IMR-90 (cell line): ENCODE measurements at regions not wholly inside any gene's neighbourhood (a gene's known extent, or its start where the extent isn't known, plus 50 kb on each side); places are given as distances from the start of the nearest gene placed in this dataset.

Source experiments
- ATAC-seq: fragments of 200-7000 bp; cut with Tn5 transposase; 2 replicates; pipeline ENCODE4 v1.9.1; 2020; ENCODE audit warnings: low read depth, mild to moderate bottlenecking, moderate library complexity
- BruUV-seq: library from RNA; stranded (reverse); fragments of 400-500 nt; replicated peaks from 2 replicates; lab custom pipeline; 2021; lab: Mats Ljungman, UMichigan
- CTCF ChIA-PET: fragments of 300-600 bp; formaldehyde crosslinking; extraction: SDS; loops from one replicate; lab custom pipeline; 2021; ENCODE audit warnings: antibody characterized with exemption; lab: Yijun Ruan, JAX
- POLR2A ChIA-PET: fragments of 300-600 bp; sonication (Branson Sonifier 250); formaldehyde crosslinking; loops from one replicate; lab custom pipeline; 2022; ENCODE audit warnings: antibody characterized with exemption; ENCODE audit not compliant: unreplicated experiment; lab: Charles Lee
- DNase-seq: peaks from one replicate; pipeline ENCODE4 v3.0.0; 2013
- H2AFZ ChIP-seq: replicated peaks from 2 replicates; pipeline ENCODE3; 2013; ENCODE audit warnings: low read length, mild to moderate bottlenecking; ENCODE audit not compliant: poor library complexity
- H2AK5ac ChIP-seq: 2 replicates; pipeline ENCODE4 v1.6.1; 2013; ENCODE audit warnings: low read depth, low read length, inconsistent platforms
- H2AK9ac ChIP-seq: replicated peaks from 2 replicates; pipeline ENCODE3; 2013; ENCODE audit warnings: mild to moderate bottlenecking, low read depth, low read length, moderate library complexity; ENCODE audit not compliant: poor library complexity
- H2BK120ac ChIP-seq: 2 replicates; pipeline ENCODE4 v1.6.1; 2013; ENCODE audit warnings: low read depth, low read length, inconsistent platforms
- H2BK15ac ChIP-seq: 3 replicates; pipeline ENCODE4 v1.6.1; 2013; ENCODE audit warnings: low read depth, low read length, inconsistent platforms
- H2BK20ac ChIP-seq: 2 replicates; pipeline ENCODE4 v1.6.1; 2013; ENCODE audit warnings: low read depth, mild to moderate bottlenecking, inconsistent platforms, low read length, moderate library complexity
- H2BK5ac ChIP-seq: 2 replicates; pipeline ENCODE4 v1.6.1; 2013; ENCODE audit warnings: mild to moderate bottlenecking, low read depth, low read length, inconsistent platforms; ENCODE audit not compliant: poor library complexity, severe bottlenecking
- H3K14ac ChIP-seq: replicated peaks from 2 replicates; pipeline ENCODE4 v1.6.1; 2013; ENCODE audit warnings: low read depth, low read length, inconsistent platforms
- H3K18ac ChIP-seq: 2 replicates; pipeline ENCODE4 v1.6.1; 2013; ENCODE audit warnings: low read depth, low read length, control low read depth
- H3K23ac ChIP-seq: 2 replicates; pipeline ENCODE4 v1.6.1; 2013; ENCODE audit warnings: low read depth, low read length, inconsistent platforms
- H3K27ac ChIP-seq: 2 replicates; pipeline ENCODE4 v1.5.1; 2013; ENCODE audit warnings: mild to moderate bottlenecking, control low read depth, low read length; ENCODE audit not compliant: insufficient read depth
- H3K27me3 ChIP-seq: 2 replicates; pipeline ENCODE4 v1.6.1; 2013; ENCODE audit warnings: low read length; ENCODE audit not compliant: control insufficient read depth, insufficient read depth
- H3K36me3 ChIP-seq: 2 replicates; pipeline ENCODE4 v1.6.1; 2013; ENCODE audit warnings: low read length, mixed read lengths; ENCODE audit not compliant: control insufficient read depth, insufficient read depth
- H3K4ac ChIP-seq: 2 replicates; pipeline ENCODE4 v1.6.1; 2013; ENCODE audit warnings: low read depth, low read length, inconsistent platforms
- H3K4me1 ChIP-seq: 2 replicates; pipeline ENCODE4 v1.6.1; 2013; ENCODE audit warnings: low read length, mixed read lengths; ENCODE audit not compliant: control insufficient read depth, insufficient read depth
- H3K4me2 ChIP-seq: 2 replicates; pipeline ENCODE4 v1.6.1; 2013; ENCODE audit warnings: low read depth, mild to moderate bottlenecking, control low read depth, low read length, moderate library complexity
- H3K4me3 ChIP-seq: 2 replicates; pipeline ENCODE4 v1.5.1; 2013; ENCODE audit warnings: low read depth, mild to moderate bottlenecking, control low read depth, low read length, moderate library complexity; ENCODE audit not compliant: insufficient read depth
- H3K56ac ChIP-seq: 2 replicates; pipeline ENCODE4 v1.6.1; 2013; ENCODE audit warnings: low read length, inconsistent platforms; ENCODE audit not compliant: insufficient read depth; ENCODE audit errors: extremely low read depth
- H3K79me1 ChIP-seq, 2 experiments: 2 replicates each; pipeline ENCODE4 v1.6.1; 2013; ENCODE audit warnings: low read length in 2 of 2, inconsistent platforms in 1 of 2, low read depth in 1 of 2
- H3K9ac ChIP-seq: 2 replicates; pipeline ENCODE4 v1.6.1; 2013; ENCODE audit warnings: low read depth, low read length, control low read depth
- H3K9me1 ChIP-seq: 2 replicates; pipeline ENCODE4 v1.6.1; 2013; ENCODE audit warnings: low read length, inconsistent platforms; ENCODE audit not compliant: insufficient read depth
- H3K9me3 ChIP-seq: 2 replicates; pipeline ENCODE4 v1.6.1; 2013; ENCODE audit warnings: low read length; ENCODE audit not compliant: control insufficient read depth, insufficient read depth
- H4K20me1 ChIP-seq: 2 replicates; pipeline ENCODE4 v1.6.1; 2013; ENCODE audit warnings: low read length, inconsistent platforms; ENCODE audit not compliant: insufficient read depth
- H4K5ac ChIP-seq: 2 replicates; pipeline ENCODE4 v1.6.1; 2013; ENCODE audit warnings: mild to moderate bottlenecking, low read depth, low read length, control low read depth
- H4K8ac ChIP-seq, 2 experiments: 2 replicates each; pipeline ENCODE4 v1.6.1; 2013; ENCODE audit warnings: low read depth in 2 of 2, low read length in 2 of 2, control low read depth in 1 of 2, inconsistent platforms in 1 of 2
- H4K91ac ChIP-seq: 2 replicates; pipeline ENCODE4 v1.6.1; 2013; ENCODE audit warnings: low read depth, low read length, inconsistent platforms; ENCODE audit not compliant: insufficient read depth
- MAFK ChIP-seq: IDR thresholded peaks from 2 replicates; pipeline ENCODE4 v1.6.1; 2012; ENCODE audit warnings: low read depth, low read length, improper control_type of control experiment
- RAD21 ChIP-seq: IDR thresholded peaks from 2 replicates; pipeline ENCODE4 v1.6.1; 2012; ENCODE audit warnings: low read length, improper control_type of control experiment
- WGBS, 2 experiments: methylation state at CpG; one replicate each; pipeline versions ENCODE4 v1.1.5 to v1.1.7; 2013; ENCODE audit warnings: missing lambda C conversion rate in 2 of 2; ENCODE audit not compliant: insufficient read length in 1 of 2; ENCODE audit errors: extremely low coverage in 2 of 2; 5-methylcytosine and 5-hydroxymethylcytosine counted together
- dilution Hi-C: fragments of 300-500 bp; cut with HindIII; formaldehyde crosslinking; loops from one replicate; pipeline ENCODE4 v1.14.3; 2018; ENCODE audit warnings: low sequenced_read_pairs; ENCODE audit not compliant: unreplicated experiment
- in situ Hi-C: fragments of 300-500 bp; cut with MboI; formaldehyde crosslinking; loops from 3 replicates; pipeline ENCODE4 v1.14.3; 2019; ENCODE audit warnings: low sequenced_read_pairs, inconsistent platforms, mixed read lengths
- intact Hi-C: fragments of 100-400 bp; cut with micrococcal nuclease; formaldehyde crosslinking; loops from 2 replicates; pipeline ENCODE4 v1.10.0; 2022

DNA sequence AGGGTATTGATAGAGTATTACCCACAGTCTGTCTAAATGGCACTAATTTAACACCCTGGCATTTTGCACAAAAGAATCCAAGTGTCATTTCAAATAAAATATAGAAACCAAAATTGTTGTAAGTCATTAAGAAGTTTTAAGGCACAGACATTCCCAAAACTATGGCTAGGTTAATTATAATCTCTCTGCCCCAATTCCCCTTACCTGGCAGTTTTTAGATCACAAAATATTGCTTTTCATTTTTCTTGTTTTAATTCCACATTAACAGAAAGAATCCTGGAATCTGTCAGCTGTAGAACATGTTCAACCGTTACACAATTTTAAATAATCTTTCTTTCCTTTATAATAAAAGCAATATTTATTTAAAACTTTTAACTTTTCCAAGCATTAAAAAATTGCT lies 56.1 kb upstream of the PALS2 start:
- H2BK15ac ChIP-seq: no peak overlapping the region
- no peak overlapping the region for H4K91ac ChIP-seq
- H3K4me2 ChIP-seq: no peak overlapping the region
- no peaks in the 10 kb centered on the region for H3K79me1 ChIP-seq
- H4K8ac ChIP-seq: no peak overlapping the region
- ATAC-seq: no peak
- H3K9me3 ChIP-seq: no peaks in the 10 kb centered on the region
- no peaks in the 10 kb centered on the region for H3K9me1 ChIP-seq
- no peak overlapping the region for H2BK20ac ChIP-seq
- TF ChIP-seq MAFK: peak; percentile 58
- no peak for TF ChIP-seq RAD21
- H2BK120ac ChIP-seq: no peak overlapping the region
- H4K5ac ChIP-seq: no peak overlapping the region
- H2AK5ac ChIP-seq: no peak overlapping the region
- H2AFZ ChIP-seq: no peak overlapping the region
- intact Hi-C loops: no loop called here
- H2AK9ac ChIP-seq: no peak overlapping the region
- no peak overlapping the region for H3K23ac ChIP-seq
- no peak overlapping the region for H3K18ac ChIP-seq
- H3K36me3 ChIP-seq: no peaks in the 10 kb centered on the region
- H3K4me1 ChIP-seq: no peaks in the 10 kb centered on the region
- no peak overlapping the region for H3K4me3 ChIP-seq
- H3K27me3 ChIP-seq: no peaks in the 10 kb centered on the region; the same call in 1 of the 2 replicates
- H3K14ac ChIP-seq: no peak overlapping the region
- ChIA-PET POLR2A (no interaction called here), CTCF (no interaction called here)
- no peaks in the 10 kb centered on the region for H4K20me1 ChIP-seq
- H3K27ac ChIP-seq: no peak overlapping the region
- in situ Hi-C loops: no loop called here
- dilution Hi-C loops: no loop called here
- no peak overlapping the region for H2BK5ac ChIP-seq
- H3K56ac ChIP-seq: no peak overlapping the region
- DNase-seq: no peak
- no peak overlapping the region for H3K9ac ChIP-seq
- H3K4ac ChIP-seq: no peak overlapping the region
- no CpG with 5 or more reads among the region's 1 CpG for WGBS, 2 experiments
- no TSS peak for BruUV-seq
